ENCODE measurements at regions not wholly inside any gene's neighbourhood (a gene's known extent, or its start where the extent isn't known, plus 50 kb on each side); places are given as distances from the start of the nearest gene placed in this dataset.
"Not testable (repeated sequence)": the region's sequence is repeated elsewhere in the genome, so short reads cannot be mapped to it uniquely, and the experiment has no call there.

- ATAC-seq (no peak), DNase-seq (no peak)
- H3K9me3 Mint-ChIP-seq = peaks cover 11 to 33% of the 10 kb centered on the region in 2 donors
- no peaks in the 10 kb centered on the region for H3K4me1 Mint-ChIP-seq
- no peak overlapping the region for H3K4me3 Mint-ChIP-seq
- no peak overlapping the region for H3K27ac Mint-ChIP-seq
- H3K27me3 Mint-ChIP-seq = no peaks in the 10 kb centered on the region
Observed at GRCh38 chr16:5175266-5175665, 77.7 kb upstream of the EEF2KMT start.

- H3K27me3 Mint-ChIP-seq = peaks cover 34% of the 10 kb centered on the region
- no peak overlapping the region for H3K4me3 Mint-ChIP-seq
Observed at GRCh38 chr16:5166486-5166885, 68.9 kb upstream of the EEF2KMT start.

GRCh38 chr16:5165429-5165828, 67.8 kb upstream of the EEF2KMT start:
- not testable (repeated sequence) for H3K27ac Mint-ChIP-seq, H3K9me3 Mint-ChIP-seq, DNase-seq, ATAC-seq, H3K4me3 Mint-ChIP-seq, H3K4me1 Mint-ChIP-seq
- peaks cover 34% of the 10 kb centered on the region for H3K27me3 Mint-ChIP-seq

More at GRCh38 chr16:5166486-5166885, 68.9 kb upstream of the EEF2KMT start:
- DNase-seq = no peak
- no peak for ATAC-seq
- no peaks in the 10 kb centered on the region for H3K4me1 Mint-ChIP-seq
- H3K27ac Mint-ChIP-seq = no peak overlapping the region
- H3K9me3 Mint-ChIP-seq = peaks cover 7 to 11% of the 10 kb centered on the region in 2 donors

- ATAC-seq = not testable (repeated sequence)
Observed at GRCh38 chr16:5162801-5163200, 65.2 kb upstream of the EEF2KMT start.

GRCh38 chr16:5161888-5162287, 64.3 kb upstream of the EEF2KMT start:
- DNase-seq, H3K4me3 Mint-ChIP-seq, H3K9me3 Mint-ChIP-seq, H3K27me3 Mint-ChIP-seq, H3K4me1 Mint-ChIP-seq, H3K27ac Mint-ChIP-seq, ATAC-seq: not testable (repeated sequence)

More at GRCh38 chr16:5162801-5163200, 65.2 kb upstream of the EEF2KMT start:
- H3K4me3 Mint-ChIP-seq, H3K9me3 Mint-ChIP-seq, H3K27ac Mint-ChIP-seq, H3K4me1 Mint-ChIP-seq, DNase-seq: not testable (repeated sequence)
- H3K27me3 Mint-ChIP-seq = peaks cover 17% of the 10 kb centered on the region

- not testable (repeated sequence) for H3K27ac Mint-ChIP-seq, H3K4me1 Mint-ChIP-seq, ATAC-seq, H3K27me3 Mint-ChIP-seq, H3K9me3 Mint-ChIP-seq, H3K4me3 Mint-ChIP-seq, DNase-seq
Observed at GRCh38 chr16:5160010-5160409, 62.4 kb upstream of the EEF2KMT start.

GRCh38 chr16:5159537-5159936, 61.9 kb upstream of the EEF2KMT start:
- not testable (repeated sequence) for H3K27ac Mint-ChIP-seq, ATAC-seq, H3K27me3 Mint-ChIP-seq, DNase-seq, H3K4me3 Mint-ChIP-seq, H3K9me3 Mint-ChIP-seq, H3K4me1 Mint-ChIP-seq

- Mint-ChIP-seq H3K27ac (no peak overlapping the region), H3K4me1 (no peaks in the 10 kb centered on the region), H3K27me3 (peaks cover 6% of the 10 kb centered on the region), H3K9me3 (peaks cover 5 to 13% of the 10 kb centered on the region in 2 donors), H3K4me3 (no peak overlapping the region)
- DNase-seq = no peak
- ATAC-seq = no peak
Observed at GRCh38 chr16:5158494-5158893, 60.9 kb upstream of the EEF2KMT start.

GRCh38 chr16:5156486-5156885, 58.9 kb upstream of the EEF2KMT start:
- not testable (repeated sequence) for H3K27me3 Mint-ChIP-seq, H3K9me3 Mint-ChIP-seq, H3K4me1 Mint-ChIP-seq, H3K4me3 Mint-ChIP-seq, DNase-seq, H3K27ac Mint-ChIP-seq, ATAC-seq

- not testable (repeated sequence) for H3K4me3 Mint-ChIP-seq, ATAC-seq, DNase-seq, H3K27me3 Mint-ChIP-seq, H3K9me3 Mint-ChIP-seq, H3K4me1 Mint-ChIP-seq, H3K27ac Mint-ChIP-seq
Observed at GRCh38 chr16:5154006-5154405, 56.4 kb upstream of the EEF2KMT start.

GRCh38 chr16:5151409-5151808, 53.8 kb upstream of the EEF2KMT start:
- not testable (repeated sequence) for ATAC-seq, H3K9me3 Mint-ChIP-seq, DNase-seq, H3K4me3 Mint-ChIP-seq, H3K27ac Mint-ChIP-seq, H3K4me1 Mint-ChIP-seq, H3K27me3 Mint-ChIP-seq
